Nephron progenitor cell (in vitro differentiated cells): ENCODE measurements at regions not wholly inside any gene's neighbourhood (a gene's known extent, or its start where the extent isn't known, plus 50 kb on each side); places are given as distances from the start of the nearest gene placed in this dataset.

Source experiments
- DNase-seq: peaks from one replicate; pipeline ENCODE4 v3.0.0; 2021
- H3K27ac Mint-ChIP-seq: 2 replicates; pipeline ENCODE4 v1.8.0; 2021; ENCODE audit warnings: mild to moderate bottlenecking, moderate library complexity, mixed read lengths
- H3K27me3 Mint-ChIP-seq: 2 replicates; pipeline ENCODE4 v1.8.0; 2021; ENCODE audit warnings: mild to moderate bottlenecking, low read depth, mixed read lengths; ENCODE audit not compliant: poor library complexity
- H3K36me3 Mint-ChIP-seq: 2 replicates; pipeline ENCODE4 v1.8.0; 2021; ENCODE audit warnings: low read depth, mixed read lengths
- H3K4me1 Mint-ChIP-seq: 2 replicates; pipeline ENCODE4 v1.8.0; 2021; ENCODE audit warnings: mixed read lengths
- H3K4me3 Mint-ChIP-seq: 2 replicates; pipeline ENCODE4 v1.8.0; 2021; ENCODE audit warnings: mild to moderate bottlenecking, moderate library complexity, mixed read lengths
- H3K9me3 Mint-ChIP-seq: 2 replicates; pipeline ENCODE4 v1.8.0; 2021; ENCODE audit warnings: mild to moderate bottlenecking, moderate library complexity, mixed read lengths
- TF ChIP-seq, protein P1 (sequence below): fragments of 200-600 bp; sonication (generic); IDR thresholded peaks from 2 replicates; pipeline ENCODE4 v1.5.0; 2021; ENCODE audit warnings: antibody characterized with exemption

DNA sequence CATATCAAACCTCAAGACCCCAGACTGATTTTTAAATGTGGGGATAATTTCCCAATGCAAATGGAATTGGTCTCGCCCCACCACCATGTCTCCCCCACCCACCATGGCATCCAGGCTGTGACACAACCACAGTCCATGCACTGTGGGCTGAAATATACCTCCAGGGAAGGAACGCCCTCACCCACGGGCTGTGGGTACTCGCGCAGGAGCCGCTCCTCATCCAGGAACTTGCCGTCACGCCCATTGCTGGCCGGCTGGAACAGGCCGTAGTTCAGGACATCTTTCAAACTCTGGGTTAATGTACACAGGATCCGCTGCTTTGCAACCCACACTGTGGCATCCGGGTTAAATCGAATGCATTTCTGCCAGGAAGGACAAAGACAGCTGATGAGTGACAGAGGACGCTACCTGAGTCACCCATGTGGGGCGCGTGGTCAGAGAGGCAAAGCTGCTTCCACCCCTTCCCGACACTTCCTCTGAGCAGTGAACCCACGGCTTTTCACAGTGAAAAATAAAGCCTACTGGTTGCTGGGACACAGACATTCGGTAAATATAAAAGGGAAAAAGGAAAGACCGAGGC lies 133.6 kb downstream of the SHANK2 start:
- H3K27ac Mint-ChIP-seq: no peak overlapping the region
- TF ChIP-seq, protein P1, sequence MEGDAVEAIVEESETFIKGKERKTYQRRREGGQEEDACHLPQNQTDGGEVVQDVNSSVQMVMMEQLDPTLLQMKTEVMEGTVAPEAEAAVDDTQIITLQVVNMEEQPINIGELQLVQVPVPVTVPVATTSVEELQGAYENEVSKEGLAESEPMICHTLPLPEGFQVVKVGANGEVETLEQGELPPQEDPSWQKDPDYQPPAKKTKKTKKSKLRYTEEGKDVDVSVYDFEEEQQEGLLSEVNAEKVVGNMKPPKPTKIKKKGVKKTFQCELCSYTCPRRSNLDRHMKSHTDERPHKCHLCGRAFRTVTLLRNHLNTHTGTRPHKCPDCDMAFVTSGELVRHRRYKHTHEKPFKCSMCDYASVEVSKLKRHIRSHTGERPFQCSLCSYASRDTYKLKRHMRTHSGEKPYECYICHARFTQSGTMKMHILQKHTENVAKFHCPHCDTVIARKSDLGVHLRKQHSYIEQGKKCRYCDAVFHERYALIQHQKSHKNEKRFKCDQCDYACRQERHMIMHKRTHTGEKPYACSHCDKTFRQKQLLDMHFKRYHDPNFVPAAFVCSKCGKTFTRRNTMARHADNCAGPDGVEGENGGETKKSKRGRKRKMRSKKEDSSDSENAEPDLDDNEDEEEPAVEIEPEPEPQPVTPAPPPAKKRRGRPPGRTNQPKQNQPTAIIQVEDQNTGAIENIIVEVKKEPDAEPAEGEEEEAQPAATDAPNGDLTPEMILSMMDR: no peak
- H3K36me3 Mint-ChIP-seq: no peaks in the 10 kb centered on the region
- DNase-seq: no peak
- H3K4me1 Mint-ChIP-seq: peaks cover 22% of the 10 kb centered on the region
- H3K27me3 Mint-ChIP-seq: peaks cover 39% of the 10 kb centered on the region
- H3K4me3 Mint-ChIP-seq: no peak overlapping the region
- H3K9me3 Mint-ChIP-seq: peaks cover 1% of the 10 kb centered on the region

DNA sequence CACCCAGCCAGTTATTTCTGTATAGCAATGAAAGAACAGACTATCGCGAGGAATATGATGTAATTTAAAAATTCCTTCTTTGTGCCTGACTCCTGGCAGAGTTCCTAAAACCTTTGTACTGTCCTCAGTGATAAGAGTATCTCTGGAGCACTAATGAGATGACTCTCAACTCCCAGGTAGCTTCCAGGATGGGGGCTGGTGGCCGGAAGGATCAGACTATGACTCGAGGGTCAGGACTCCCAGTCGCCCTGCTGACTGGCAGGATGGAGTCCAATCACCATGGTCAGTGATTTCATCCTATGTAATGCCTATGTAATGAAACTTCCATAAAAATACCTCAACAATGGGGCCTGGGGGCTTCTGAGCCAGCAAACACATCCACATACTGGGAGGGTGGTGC lies 135.1 kb downstream of the SHANK2 start:
- DNase-seq: no peak
- peaks cover 31% of the 10 kb centered on the region for H3K4me1 Mint-ChIP-seq
- no peak overlapping the region for H3K27ac Mint-ChIP-seq
- H3K4me3 Mint-ChIP-seq: no peak overlapping the region
- no peaks in the 10 kb centered on the region for H3K36me3 Mint-ChIP-seq
- H3K27me3 Mint-ChIP-seq: peaks cover 45% of the 10 kb centered on the region
- TF ChIP-seq, protein P1: no peak
- no peaks in the 10 kb centered on the region for H3K9me3 Mint-ChIP-seq

DNA sequence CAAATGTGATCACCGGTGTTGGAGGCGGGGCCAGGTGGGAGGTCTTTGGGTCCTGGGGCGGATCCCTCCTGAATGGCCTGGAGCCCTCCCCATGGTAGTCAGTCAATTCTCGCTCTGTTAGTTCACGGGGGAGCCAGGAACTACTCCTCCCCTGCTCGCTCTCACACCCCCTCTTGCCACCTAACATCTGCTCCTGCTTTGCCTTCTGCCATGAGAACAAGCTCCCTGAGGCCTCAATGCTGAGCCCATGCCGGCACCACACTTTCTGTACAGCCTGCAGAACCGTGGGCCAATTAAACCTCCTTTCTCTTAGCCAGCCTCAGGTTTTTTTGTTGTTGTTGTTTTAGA lies 135.7 kb downstream of the SHANK2 start:
- Mint-ChIP-seq H3K4me1 (peaks cover 36% of the 10 kb centered on the region), H3K9me3 (no peaks in the 10 kb centered on the region), H3K27me3 (peaks cover 48% of the 10 kb centered on the region), H3K27ac (no peak overlapping the region), H3K36me3 (no peaks in the 10 kb centered on the region), H3K4me3 (no peak overlapping the region)
- TF ChIP-seq, protein P1: no peak
- DNase-seq: no peak

DNA sequence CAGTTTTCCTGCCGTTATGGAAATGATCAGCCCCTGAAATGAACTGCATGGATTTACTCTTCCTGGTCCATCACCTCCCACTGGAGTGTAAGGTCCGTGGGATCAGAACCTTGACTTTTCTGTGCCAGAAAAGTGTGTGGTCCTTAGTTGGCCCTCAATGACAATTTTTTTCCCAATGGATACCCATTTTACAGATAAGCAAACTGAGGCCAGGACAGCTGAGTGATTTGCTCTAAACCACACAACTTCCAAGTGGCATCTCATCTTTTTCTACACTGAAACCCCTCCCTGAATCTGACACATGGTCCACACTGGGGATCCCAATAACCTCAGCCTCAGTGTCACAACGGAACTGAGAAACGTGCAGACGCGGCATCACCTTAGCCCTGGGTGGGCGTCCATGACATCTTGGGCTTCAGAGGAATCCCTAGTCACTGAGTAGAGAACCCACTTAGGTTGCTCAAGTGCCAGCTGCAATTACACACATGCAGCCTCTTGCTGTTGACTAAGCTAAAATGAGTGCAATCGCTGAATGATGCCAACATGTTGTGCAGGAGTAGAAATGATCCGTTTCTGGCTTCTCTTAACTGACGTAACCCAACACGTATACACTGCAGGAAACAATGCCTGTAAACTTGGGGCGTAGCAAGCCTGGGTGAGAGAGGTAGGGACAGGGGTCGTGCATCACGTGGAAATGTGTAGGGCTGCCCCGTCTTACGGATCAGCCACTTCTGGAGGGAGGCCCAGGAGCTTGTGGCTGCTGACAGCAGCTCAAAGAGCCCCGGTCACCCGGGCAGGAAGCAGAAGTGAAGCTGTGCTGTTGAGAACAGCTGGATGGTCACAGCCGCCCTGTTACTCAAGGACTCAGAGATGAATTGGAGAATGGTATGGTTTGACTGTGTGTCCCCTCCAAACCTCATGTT lies 136.3 kb downstream of the SHANK2 start:
- no peaks in the 10 kb centered on the region for H3K36me3 Mint-ChIP-seq

DNA sequence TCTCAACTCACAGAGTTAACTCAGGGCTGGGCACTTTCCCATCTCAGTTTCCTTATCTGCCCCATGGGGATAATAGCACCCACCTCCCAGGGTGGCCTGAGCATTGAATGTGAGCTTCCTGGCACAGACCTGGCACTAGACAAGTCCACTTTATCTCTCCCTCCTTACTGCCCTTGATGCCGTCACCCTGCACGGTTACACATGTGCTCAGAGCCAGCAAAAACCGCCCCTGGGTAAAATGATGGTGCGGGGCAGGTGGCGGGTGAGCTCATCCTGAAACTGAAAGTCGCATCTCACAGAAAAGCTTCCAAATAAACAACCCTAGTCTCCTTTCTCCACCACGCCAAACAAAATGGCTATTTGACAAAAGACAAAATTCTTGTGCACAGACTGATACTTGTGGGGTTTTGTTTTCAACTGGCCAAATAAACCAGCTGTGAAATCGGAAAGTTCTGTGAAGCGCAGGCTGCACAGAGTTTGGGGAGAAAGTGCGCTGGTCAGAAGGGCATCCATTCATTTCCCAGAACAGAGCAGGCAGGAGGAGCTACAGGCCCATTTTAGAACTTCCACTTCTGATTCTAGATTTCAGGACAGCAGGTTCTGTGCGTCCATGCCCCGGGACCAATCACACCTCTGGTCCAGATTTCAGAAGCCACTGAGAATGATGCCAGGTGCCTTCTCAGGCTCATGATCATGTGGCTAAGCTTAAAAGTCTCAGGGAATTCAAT lies 138.1 kb downstream of the SHANK2 start:
- H3K4me3 Mint-ChIP-seq: no peak overlapping the region
- DNase-seq: no peak
- H3K27me3 Mint-ChIP-seq: peaks cover 47% of the 10 kb centered on the region
- H3K27ac Mint-ChIP-seq: no peak overlapping the region
- TF ChIP-seq, protein P1: no peak
- peaks cover 15% of the 10 kb centered on the region for H3K4me1 Mint-ChIP-seq
- H3K36me3 Mint-ChIP-seq: no peaks in the 10 kb centered on the region
- no peaks in the 10 kb centered on the region for H3K9me3 Mint-ChIP-seq

More for the DNA sequence above, 136.3 kb downstream of the SHANK2 start:
- Mint-ChIP-seq H3K27me3 (peaks cover 53% of the 10 kb centered on the region), H3K4me1 (peaks cover 31% of the 10 kb centered on the region), H3K27ac (no peak overlapping the region), H3K4me3 (no peak overlapping the region), H3K9me3 (no peaks in the 10 kb centered on the region)
- TF ChIP-seq, protein P1: no peak
- no peak for DNase-seq
